ENCODE measurements at regions not wholly inside any gene's neighbourhood (a gene's known extent, or its start where the extent isn't known, plus 50 kb on each side); places are given as distances from the start of the nearest gene placed in this dataset.

- DNase-seq, result no peak
These were observed 55.8 kb downstream of the IGF2 start for GRCh38 chr11:2083411-2083810.

DNA sequence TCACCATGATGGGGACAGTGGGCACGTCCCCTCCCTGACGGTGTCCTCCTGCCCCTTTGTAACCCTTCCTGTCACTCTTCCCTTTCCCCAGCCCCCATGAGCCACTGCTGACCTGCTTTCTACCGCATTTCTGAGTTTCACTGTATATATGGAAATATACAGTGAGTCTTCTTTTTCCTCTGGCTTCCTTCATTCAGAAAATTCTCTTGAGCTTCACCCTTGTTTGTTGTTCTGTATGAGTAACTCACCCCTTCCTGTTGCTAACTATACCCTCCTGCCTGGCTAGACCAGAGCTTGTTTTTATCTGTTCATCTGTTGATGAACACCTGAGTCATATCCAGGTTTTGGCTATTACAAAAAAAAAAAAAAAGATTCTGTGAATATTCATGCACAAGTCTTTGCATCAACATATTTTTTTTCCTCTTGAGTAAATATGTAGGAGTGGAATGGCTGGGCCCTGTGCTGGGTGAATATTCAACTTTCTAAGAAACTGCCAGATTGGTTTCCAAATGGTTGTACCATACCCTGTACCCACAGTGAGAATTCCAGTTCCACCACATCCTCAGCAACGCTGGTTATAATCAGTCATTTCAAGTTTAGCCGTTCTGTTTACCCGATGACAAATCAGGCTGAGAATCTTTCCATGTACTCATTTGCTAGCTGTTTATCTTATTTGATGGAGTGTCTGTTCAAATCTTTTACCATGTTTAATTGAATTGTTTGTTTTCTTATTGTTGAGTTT, 62.0 kb downstream of the IGF2 start:
- DNase-seq, result peak; percentile 34

GRCh38 chr11:2076441-2076840, 62.7 kb downstream of the IGF2 start:
- DNase-seq, result no peak

- no peak for DNase-seq
These were observed 64.8 kb downstream of the IGF2 start for GRCh38 chr11:2074266-2074825.

DNA sequence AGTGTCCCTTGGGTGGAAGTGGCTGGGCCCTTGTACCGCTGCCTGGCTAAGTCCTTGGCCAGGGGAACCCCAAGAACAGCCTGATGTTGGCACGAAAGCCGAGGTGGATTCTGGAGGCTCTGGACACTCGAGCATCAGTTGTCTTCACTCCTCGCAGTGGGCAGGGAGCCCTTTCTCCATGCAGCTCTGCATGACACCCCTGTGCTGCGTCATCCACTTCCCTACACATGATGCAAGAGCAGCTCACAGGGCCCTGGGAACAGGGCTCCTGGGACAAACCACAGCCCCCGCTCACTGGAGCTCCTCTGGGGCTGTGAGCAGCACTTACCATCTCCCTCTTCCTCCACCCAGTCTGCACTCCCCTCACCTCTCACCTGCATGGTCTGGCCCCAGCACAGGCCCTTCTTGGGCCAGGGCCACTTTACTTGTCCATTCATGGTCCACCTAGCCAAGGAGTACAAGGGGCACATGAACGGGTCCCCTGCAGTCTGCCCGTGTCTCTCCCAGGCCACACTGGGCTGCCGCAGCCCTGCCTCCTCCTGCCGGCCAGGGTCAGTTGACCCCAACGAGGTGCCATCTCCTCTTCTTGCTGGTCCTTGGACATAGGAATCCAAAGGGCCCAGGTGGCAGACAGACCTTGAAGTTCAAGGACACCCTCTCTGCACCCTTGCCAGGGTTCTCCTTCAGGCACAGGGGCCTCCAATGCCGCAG, 66.5 kb downstream of the IGF2 start:
- DNase-seq, result no peak

DNA sequence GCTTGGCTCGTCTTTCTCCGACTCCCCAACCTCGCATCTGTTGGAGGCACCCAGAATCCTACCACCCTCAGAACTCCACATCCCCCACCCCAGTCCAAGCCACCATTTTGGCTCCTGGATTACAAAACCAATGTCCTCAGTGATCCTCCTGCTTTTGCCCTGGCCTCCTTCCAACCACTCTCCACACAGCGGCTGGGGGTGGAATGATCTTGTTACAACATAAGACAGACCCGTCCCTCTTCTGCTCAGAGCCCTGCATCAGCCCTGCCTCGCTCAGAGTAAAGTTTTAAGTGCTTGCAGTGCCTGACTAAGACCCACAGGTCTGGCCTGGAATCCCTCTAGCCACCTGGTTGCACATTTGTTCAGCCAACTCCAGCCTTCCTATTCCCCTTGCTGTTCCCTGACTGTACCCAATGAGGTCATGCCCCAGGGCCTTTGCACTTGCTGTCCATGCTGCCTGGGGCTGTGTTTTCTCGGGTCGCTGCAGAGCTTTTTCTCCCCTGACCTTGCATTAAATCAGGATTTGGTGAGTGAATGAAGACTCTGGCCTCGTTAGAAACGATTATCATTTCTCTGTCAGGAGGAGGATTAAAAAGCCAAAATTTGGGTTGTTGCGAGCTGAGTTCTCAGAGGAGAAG, 67.3 kb downstream of the IGF2 start:
- DNase-seq, result no peak

All from CD4-positive, alpha-beta T cell treated with Interleukin-4 for 4 hours (primary cell).